ENCODE measurements at regions not wholly inside any gene's neighbourhood (a gene's known extent, or its start where the extent isn't known, plus 50 kb on each side); places are given as distances from the start of the nearest gene placed in this dataset.

DNA sequence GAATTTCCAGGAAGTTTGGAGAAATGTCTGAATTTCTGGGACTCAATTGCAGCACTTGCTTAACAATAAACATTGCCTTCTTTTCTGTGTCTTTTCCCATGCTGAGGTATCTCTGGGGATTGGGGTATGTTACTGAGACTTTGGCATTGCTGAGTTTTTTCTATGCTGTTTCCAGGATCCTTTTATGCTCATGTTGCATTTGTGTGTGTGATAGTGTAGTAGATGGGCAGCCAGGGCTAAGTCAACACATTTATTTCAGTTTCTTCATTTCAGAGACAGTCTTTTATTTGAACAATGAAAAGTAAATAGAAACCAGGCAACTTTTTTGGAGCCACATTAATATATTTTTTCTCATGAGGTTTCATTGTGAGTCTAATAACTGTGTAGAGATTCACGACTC is 1160.3 kb upstream of the TMEM132C start:
- TF ChIP-seq GATA2 (IDR thresholded peaks at IDR 0.05; ENCODE audit: low read depth, low read length) = no peak
- TF ChIP-seq GATA3 (IDR thresholded peaks at IDR 0.05; ENCODE audit: low read depth, low read length) = no peak

Data from SH-SY5Y (cell line).